GM12864 (cell line): ENCODE measurements at regions not wholly inside any gene's neighbourhood (a gene's known extent, or its start where the extent isn't known, plus 50 kb on each side); places are given as distances from the start of the nearest gene placed in this dataset.

Experiments
- DNase-seq: peaks from one replicate; pipeline ENCODE4 v3.0.0-alpha.2; 2011; ENCODE audit warnings: low read depth
- H3K4me3 ChIP-seq: 2 replicates; pipeline ENCODE4 v1.5.1; 2011; ENCODE audit warnings: mild to moderate bottlenecking, low read depth, low read length, control low read depth
- CTCF ChIP-seq: IDR thresholded peaks from 2 replicates; pipeline ENCODE4 v1.5.1; 2011; ENCODE audit warnings: low read depth, mild to moderate bottlenecking, moderate library complexity, low read length, control low read depth, inconsistent platforms; ENCODE audit errors: missing control alignments

GRCh38 chr14:81638656-81639280, 105.1 kb upstream of the SEL1L start:
- no peak for TF ChIP-seq CTCF
- H3K4me3 ChIP-seq: no peak overlapping the region
- DNase-seq: no peak

- no peak for TF ChIP-seq CTCF
- DNase-seq: no peak
- H3K4me3 ChIP-seq: no peak overlapping the region
Measured at GRCh38 chr14:81653626-81654025, 120.0 kb upstream of the SEL1L start.

- H3K4me3 ChIP-seq: no peak overlapping the region
- no peak for TF ChIP-seq CTCF
- no peak for DNase-seq
Measured at GRCh38 chr14:81655423-81656314, 122.0 kb upstream of the SEL1L start.

- H3K4me3 ChIP-seq: no peak overlapping the region
- TF ChIP-seq CTCF: no peak
Measured at GRCh38 chr14:81656811-81657210, 123.2 kb upstream of the SEL1L start.

GRCh38 chr14:81662066-81662465, 128.4 kb upstream of the SEL1L start:
- TF ChIP-seq CTCF: no peak
- DNase-seq: no peak
- no peak overlapping the region for H3K4me3 ChIP-seq

More at GRCh38 chr14:81656811-81657210, 123.2 kb upstream of the SEL1L start:
- DNase-seq: no peak

GRCh38 chr14:81662570-81663197, 129.0 kb upstream of the SEL1L start:
- no peak for TF ChIP-seq CTCF
- no peak for DNase-seq
- no peak overlapping the region for H3K4me3 ChIP-seq
